ENCODE measurements at regions not wholly inside any gene's neighbourhood (a gene's known extent, or its start where the extent isn't known, plus 50 kb on each side); places are given as distances from the start of the nearest gene placed in this dataset.

DNA sequence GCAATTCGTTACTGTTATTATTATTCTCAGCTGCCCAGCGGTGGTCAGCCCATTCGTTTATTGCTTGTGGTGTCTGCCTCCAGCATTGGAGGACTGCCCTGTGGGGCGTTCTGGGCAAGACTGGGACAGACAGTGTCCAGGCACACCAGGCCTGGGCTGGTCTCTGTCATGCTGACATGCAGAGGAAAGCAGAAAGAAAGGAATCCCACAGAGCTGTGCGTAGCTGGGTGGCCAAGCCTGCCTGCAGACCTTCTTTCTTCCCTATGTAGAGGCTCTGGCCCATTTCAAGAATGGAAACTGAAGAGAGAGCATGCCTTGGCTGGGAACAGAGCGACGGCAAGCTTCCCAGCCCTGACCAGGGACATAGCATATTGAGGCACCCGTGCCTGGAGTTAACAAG, 525.3 kb upstream of the TBX3 start:
- no peak for FAIRE-seq
- no peaks in the 10 kb centered on the region for H4K20me1 ChIP-seq (replicated peaks in 1 of 2; ENCODE audit: control insufficient read depth in 1 of 2, insufficient read depth in 2 of 2, low read length in 2 of 2)
- no peak overlapping the region for H4K91ac ChIP-seq (replicated peaks; ENCODE audit: insufficient read length, low read length)
- DNase-seq (ENCODE audit: low read depth in 1 of 2, low spot score in 2 of 2): no peak
- H3K79me1 ChIP-seq (ENCODE audit: low read depth, low read length): no peaks in the 10 kb centered on the region
- H2BK15ac ChIP-seq (ENCODE audit: low read length): no peak overlapping the region
- H2BK120ac ChIP-seq (replicated peaks; ENCODE audit: low read depth, low read length): no peak overlapping the region
- no peaks in the 10 kb centered on the region for H3K36me3 ChIP-seq (ENCODE audit: control insufficient read depth in 2 of 4, insufficient read depth in 4 of 4, low read length in 3 of 4)
- H3K4me1 ChIP-seq (replicated peaks in 1 of 4; ENCODE audit: control insufficient read depth in 3 of 4, insufficient read depth in 4 of 4, low read length in 3 of 4): peaks cover 0 to 15% (median 4%) of the 10 kb centered on the region in 4 experiments; a peak in 5 of 7 replicates
- H3K9me3 ChIP-seq (ENCODE audit: insufficient read depth in 2 of 2, low read depth in 1 of 2, low read length in 1 of 2): no peaks in the 10 kb centered on the region; a peak in 1 of 4 replicates
- H3K23me2 ChIP-seq (ENCODE audit: low read depth, low read length): no peaks in the 10 kb centered on the region
- no peak overlapping the region for H3K4me2 ChIP-seq (ENCODE audit: insufficient read depth in 1 of 2, low read depth in 2 of 2, low read length in 2 of 2)
- H3K4ac ChIP-seq (replicated peaks; ENCODE audit: insufficient read length, low read depth, low read length): no peak overlapping the region
- no peak overlapping the region for H4K8ac ChIP-seq (ENCODE audit: extremely low read depth, insufficient read depth, low read length)
- no peak overlapping the region for H2AK5ac ChIP-seq (ENCODE audit: low read depth, low read length)
- no peak overlapping the region for H3K18ac ChIP-seq (ENCODE audit: extremely low read depth, low read length)
- no peak overlapping the region for H2AFZ ChIP-seq (ENCODE audit: low read length)
- H3K27ac ChIP-seq (ENCODE audit: low read depth, low read length): no peak overlapping the region
- H3K14ac ChIP-seq (ENCODE audit: insufficient read length): no peak overlapping the region
- POLR2A ChIA-PET (ENCODE audit: partially characterized antibody): no interaction called here
- H3K9ac ChIP-seq (replicated peaks in 1 of 4; ENCODE audit: extremely low read depth in 1 of 4, low read depth in 3 of 4, low read length in 3 of 4): no peak overlapping the region
- no peak overlapping the region for H3K4me3 ChIP-seq (ENCODE audit: extremely low read depth in 1 of 4, insufficient read depth in 2 of 4, low read depth in 3 of 4, low read length in 4 of 4)
- no peak overlapping the region for H3K56ac ChIP-seq (replicated peaks; ENCODE audit: insufficient read length, low read depth, low read length)
- TF ChIP-seq SIN3A (conservative IDR thresholded peaks at IDR 0.05 in 1 of 2, IDR thresholded peaks at IDR 0.05 in 1 of 2; ENCODE audit: low read depth in 1 of 2, low read length in 2 of 2): no peak
- TF ChIP-seq NANOG (IDR thresholded peaks at IDR 0.05; ENCODE audit: insufficient read depth, low read depth, low read length, poor library complexity, severe bottlenecking): no peak
- no peak for TF ChIP-seq CHD2 (IDR thresholded peaks at IDR 0.05; ENCODE audit: low read length)
- TF ChIP-seq CEBPB (IDR thresholded peaks at IDR 0.05; ENCODE audit: low read depth, low read length): no peak
- 79% methylated on average over 8 of the region's 8 CpGs; no CpG with 5 or more reads in 1 of the 2 experiments for WGBS, 2 experiments (ENCODE audit: extremely low coverage in 1 of 2, insufficient coverage in 1 of 2, insufficient read length in 1 of 2, insufficient replicate concordance in 2 of 2, low coverage in 1 of 2, low lambda C conversion rate in 2 of 2, missing lambda C conversion rate in 1 of 2)
- no peak overlapping the region for H3K23ac ChIP-seq (ENCODE audit: insufficient read length)
- no peak overlapping the region for H4K5ac ChIP-seq (ENCODE audit: insufficient read length, low read depth, low read length)
- H2BK20ac ChIP-seq (ENCODE audit: low read length): no peak overlapping the region
- no peak overlapping the region for H2BK12ac ChIP-seq (ENCODE audit: low read depth, low read length)
- no peaks in the 10 kb centered on the region for H3K79me2 ChIP-seq (ENCODE audit: control insufficient read depth in 1 of 2, insufficient read depth in 2 of 2, low read length in 2 of 2)
- H3K27me3 ChIP-seq (replicated peaks in 1 of 4; ENCODE audit: control insufficient read depth in 3 of 4, extremely low read depth in 1 of 4, insufficient read depth in 3 of 4, low read length in 3 of 4): no peaks in the 10 kb centered on the region; a peak in 1 of 7 replicates
- CTCF ChIA-PET (ENCODE audit: partially characterized antibody): interaction anchor here (0.8 to 1.9 kb wide), 4 partner anchors 13 to 38 kb away, joined by 3 to 5 read pairs (median 4); no protein-coding TSS in a partner anchor
- no peak overlapping the region for H2BK5ac ChIP-seq (ENCODE audit: low read depth, low read length)

Data from H1 (cell line).